ENCODE measurements at regions not wholly inside any gene's neighbourhood (a gene's known extent, or its start where the extent isn't known, plus 50 kb on each side); places are given as distances from the start of the nearest gene placed in this dataset.
"Not testable (repeated sequence)": the region's sequence is repeated elsewhere in the genome, so short reads cannot be mapped to it uniquely, and the experiment has no call there.

GRCh38 chr19:34049944-34050343 lies 122.4 kb upstream of the LSM14A start:
- H3K27me3 ChIP-seq (replicated peaks; ENCODE audit: insufficient read depth), result no peaks in the 10 kb centered on the region
- TF ChIP-seq, protein P1, sequence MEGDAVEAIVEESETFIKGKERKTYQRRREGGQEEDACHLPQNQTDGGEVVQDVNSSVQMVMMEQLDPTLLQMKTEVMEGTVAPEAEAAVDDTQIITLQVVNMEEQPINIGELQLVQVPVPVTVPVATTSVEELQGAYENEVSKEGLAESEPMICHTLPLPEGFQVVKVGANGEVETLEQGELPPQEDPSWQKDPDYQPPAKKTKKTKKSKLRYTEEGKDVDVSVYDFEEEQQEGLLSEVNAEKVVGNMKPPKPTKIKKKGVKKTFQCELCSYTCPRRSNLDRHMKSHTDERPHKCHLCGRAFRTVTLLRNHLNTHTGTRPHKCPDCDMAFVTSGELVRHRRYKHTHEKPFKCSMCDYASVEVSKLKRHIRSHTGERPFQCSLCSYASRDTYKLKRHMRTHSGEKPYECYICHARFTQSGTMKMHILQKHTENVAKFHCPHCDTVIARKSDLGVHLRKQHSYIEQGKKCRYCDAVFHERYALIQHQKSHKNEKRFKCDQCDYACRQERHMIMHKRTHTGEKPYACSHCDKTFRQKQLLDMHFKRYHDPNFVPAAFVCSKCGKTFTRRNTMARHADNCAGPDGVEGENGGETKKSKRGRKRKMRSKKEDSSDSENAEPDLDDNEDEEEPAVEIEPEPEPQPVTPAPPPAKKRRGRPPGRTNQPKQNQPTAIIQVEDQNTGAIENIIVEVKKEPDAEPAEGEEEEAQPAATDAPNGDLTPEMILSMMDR (IDR thresholded peaks at IDR 0.05), result no peak
- no peak for TF ChIP-seq POLR2AphosphoS5 (IDR thresholded peaks at IDR 0.05)
- no peak for TF ChIP-seq POLR2A (IDR thresholded peaks at IDR 0.05)
- no peak overlapping the region for H3K4me3 ChIP-seq
- intact Hi-C loops (cut with DNase I), result no loop called here
- no peak for DNase-seq (ENCODE audit: low spot score)
- no peaks in the 10 kb centered on the region for H3K4me1 ChIP-seq (replicated peaks)
- H3K36me3 ChIP-seq, result no peaks in the 10 kb centered on the region
- H3K27ac ChIP-seq, result no peak overlapping the region
- WGBS, result 47% methylated on average over 3 of the region's 3 CpGs
- no peaks in the 10 kb centered on the region for H3K9me3 ChIP-seq

DNA sequence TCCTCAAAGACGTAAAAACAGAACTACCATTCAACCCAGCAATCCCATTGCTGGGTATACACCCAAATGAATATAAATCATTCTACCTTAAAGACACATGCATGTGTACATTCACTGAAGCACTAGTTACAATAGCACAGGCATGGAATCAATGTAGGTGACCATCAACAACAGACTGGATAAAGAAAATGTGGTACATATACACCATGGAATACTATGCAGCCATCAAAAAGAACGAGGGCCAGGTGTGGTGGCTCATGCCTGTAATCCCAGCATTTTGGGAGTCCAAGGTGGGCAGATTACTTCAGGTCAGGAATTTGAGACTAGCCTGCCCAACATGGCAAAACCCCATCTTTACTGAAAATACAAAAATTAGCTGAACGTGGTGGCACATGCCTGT lies 121.9 kb upstream of the LSM14A start:
- H3K4me3 ChIP-seq; H3K4me1 ChIP-seq (replicated peaks); H3K27me3 ChIP-seq (replicated peaks; ENCODE audit: insufficient read depth); DNase-seq (ENCODE audit: low spot score); intact Hi-C loops (cut with DNase I); H3K27ac ChIP-seq; H3K9me3 ChIP-seq; H3K36me3 ChIP-seq: not testable (repeated sequence)
- 93% methylated on average over 3 of the region's 3 CpGs for WGBS

- Histone ChIP-seq H3K27me3 (replicated peaks; ENCODE audit: insufficient read depth) (no peaks in the 10 kb centered on the region), H3K9me3 (no peaks in the 10 kb centered on the region), H3K27ac (no peak overlapping the region), H3K36me3 (no peaks in the 10 kb centered on the region), H3K4me3 (no peak overlapping the region), H3K4me1 (replicated peaks) (no peaks in the 10 kb centered on the region)
- no peak for TF ChIP-seq POLR2A (IDR thresholded peaks at IDR 0.05)
- TF ChIP-seq, protein P1 (IDR thresholded peaks at IDR 0.05), result no peak
- no peak for TF ChIP-seq POLR2AphosphoS5 (IDR thresholded peaks at IDR 0.05)
- intact Hi-C loops (cut with DNase I), result no loop called here
- DNase-seq (ENCODE audit: low spot score), result no peak
- WGBS, result 89% methylated on average over 3 of the region's 3 CpGs
These were observed 121.0 kb upstream of the LSM14A start for GRCh38 chr19:34051255-34051654.

DNA sequence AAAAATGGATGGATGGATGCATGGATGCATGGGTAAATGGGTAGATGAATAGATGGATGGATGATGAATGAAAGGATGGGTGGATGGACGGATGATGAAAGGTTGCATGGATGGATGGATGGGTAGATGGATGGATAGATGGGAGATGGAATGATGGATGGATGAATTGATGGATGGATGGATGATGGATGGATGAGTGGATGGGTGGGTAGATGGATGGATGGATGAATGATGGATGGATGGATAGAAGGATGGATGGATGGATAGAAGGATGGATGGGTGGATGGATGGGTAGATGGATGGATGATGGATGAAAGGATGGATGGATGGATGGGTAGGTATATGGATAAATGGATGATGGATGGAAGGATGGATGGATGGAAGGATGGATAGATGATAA lies 115.1 kb upstream of the LSM14A start:
- 91% methylated on average over 1 of the region's 1 CpG for WGBS
- Histone ChIP-seq H3K4me3 (no peak overlapping the region), H3K27ac (no peak overlapping the region), H3K36me3 (no peaks in the 10 kb centered on the region), H3K9me3 (no peaks in the 10 kb centered on the region), H3K4me1 (replicated peaks) (no peaks in the 10 kb centered on the region), H3K27me3 (replicated peaks; ENCODE audit: insufficient read depth) (no peaks in the 10 kb centered on the region)
- no peak for TF ChIP-seq POLR2A (IDR thresholded peaks at IDR 0.05)
- TF ChIP-seq, protein P1 (IDR thresholded peaks at IDR 0.05), result no peak
- no peak for TF ChIP-seq POLR2AphosphoS5 (IDR thresholded peaks at IDR 0.05)
- intact Hi-C loops (cut with DNase I), result no loop called here
- no peak for DNase-seq (ENCODE audit: low spot score)

GRCh38 chr19:34066007-34066643 lies 106.2 kb upstream of the LSM14A start:
- Histone ChIP-seq H3K27me3 (replicated peaks; ENCODE audit: insufficient read depth) (peaks cover 2% of the 10 kb centered on the region), H3K9me3 (no peaks in the 10 kb centered on the region), H3K4me3 (no peak overlapping the region), H3K4me1 (replicated peaks) (no peaks in the 10 kb centered on the region), H3K36me3 (no peaks in the 10 kb centered on the region), H3K27ac (no peak overlapping the region)
- TF ChIP-seq POLR2A (IDR thresholded peaks at IDR 0.05) (no peak), POLR2AphosphoS5 (IDR thresholded peaks at IDR 0.05) (no peak)
- TF ChIP-seq, protein P1 (IDR thresholded peaks at IDR 0.05), result no peak
- intact Hi-C loops (cut with DNase I), result no loop called here
- no peak for DNase-seq (ENCODE audit: low spot score)
- WGBS, result 31% methylated on average over 14 of the region's 14 CpGs

All from prostate gland (tissue), 2 donors.